Omental fat pad (tissue), 3 donors: ENCODE measurements at regions not wholly inside any gene's neighbourhood (a gene's known extent, or its start where the extent isn't known, plus 50 kb on each side); places are given as distances from the start of the nearest gene placed in this dataset.

Experiments
- ATAC-seq: fragments of 150-250 bp; one replicate; pipeline ENCODE4 v1.9.1; 2016; ENCODE audit warnings: mild to moderate bottlenecking, moderate library complexity; ENCODE audit not compliant: low FRiP score
- DNase-seq: peaks from one replicate; pipeline ENCODE4 v3.0.0-alpha.2; 2019; ENCODE audit warnings: low spot score
- TF ChIP-seq, protein P1 (sequence below), 3 donors: fragments of 450-650 bp; IDR thresholded peaks; one replicate each; pipeline ENCODE4 v1.5.1; 2016 to 2017; ENCODE audit warnings: antibody characterized with exemption in 3 of 3, mild to moderate bottlenecking in 3 of 3, moderate library complexity in 2 of 3

DNA sequence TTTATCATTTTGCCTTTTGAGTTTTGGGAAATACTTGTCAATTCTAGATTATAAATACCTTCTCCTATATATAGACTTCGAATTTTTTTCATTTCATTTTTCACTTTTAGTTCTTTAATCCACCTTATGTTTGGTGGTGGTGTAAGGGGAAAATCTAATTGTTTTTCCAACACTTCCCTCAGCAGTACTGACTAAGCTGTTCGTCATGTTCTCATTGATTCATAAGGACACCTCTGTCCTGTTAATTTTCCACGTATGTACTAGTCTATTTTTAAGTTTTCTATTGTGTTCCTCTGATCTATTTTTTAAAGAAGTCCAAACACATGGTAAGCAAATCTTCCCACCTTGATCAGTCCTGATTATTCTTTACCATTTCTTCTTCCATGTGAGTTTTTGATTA, 254.2 kb downstream of the SYK start:
- TF ChIP-seq, protein P1, sequence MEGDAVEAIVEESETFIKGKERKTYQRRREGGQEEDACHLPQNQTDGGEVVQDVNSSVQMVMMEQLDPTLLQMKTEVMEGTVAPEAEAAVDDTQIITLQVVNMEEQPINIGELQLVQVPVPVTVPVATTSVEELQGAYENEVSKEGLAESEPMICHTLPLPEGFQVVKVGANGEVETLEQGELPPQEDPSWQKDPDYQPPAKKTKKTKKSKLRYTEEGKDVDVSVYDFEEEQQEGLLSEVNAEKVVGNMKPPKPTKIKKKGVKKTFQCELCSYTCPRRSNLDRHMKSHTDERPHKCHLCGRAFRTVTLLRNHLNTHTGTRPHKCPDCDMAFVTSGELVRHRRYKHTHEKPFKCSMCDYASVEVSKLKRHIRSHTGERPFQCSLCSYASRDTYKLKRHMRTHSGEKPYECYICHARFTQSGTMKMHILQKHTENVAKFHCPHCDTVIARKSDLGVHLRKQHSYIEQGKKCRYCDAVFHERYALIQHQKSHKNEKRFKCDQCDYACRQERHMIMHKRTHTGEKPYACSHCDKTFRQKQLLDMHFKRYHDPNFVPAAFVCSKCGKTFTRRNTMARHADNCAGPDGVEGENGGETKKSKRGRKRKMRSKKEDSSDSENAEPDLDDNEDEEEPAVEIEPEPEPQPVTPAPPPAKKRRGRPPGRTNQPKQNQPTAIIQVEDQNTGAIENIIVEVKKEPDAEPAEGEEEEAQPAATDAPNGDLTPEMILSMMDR (IDR thresholded peaks at IDR 0.05): no peak
- no peak for ATAC-seq

GRCh38 chr9:91056486-91056885, 254.9 kb downstream of the SYK start:
- TF ChIP-seq, protein P1 (IDR thresholded peaks at IDR 0.05): no peak
- ATAC-seq (no peak), DNase-seq (no peak)

More for the DNA sequence above, 254.2 kb downstream of the SYK start:
- DNase-seq: no peak

DNA sequence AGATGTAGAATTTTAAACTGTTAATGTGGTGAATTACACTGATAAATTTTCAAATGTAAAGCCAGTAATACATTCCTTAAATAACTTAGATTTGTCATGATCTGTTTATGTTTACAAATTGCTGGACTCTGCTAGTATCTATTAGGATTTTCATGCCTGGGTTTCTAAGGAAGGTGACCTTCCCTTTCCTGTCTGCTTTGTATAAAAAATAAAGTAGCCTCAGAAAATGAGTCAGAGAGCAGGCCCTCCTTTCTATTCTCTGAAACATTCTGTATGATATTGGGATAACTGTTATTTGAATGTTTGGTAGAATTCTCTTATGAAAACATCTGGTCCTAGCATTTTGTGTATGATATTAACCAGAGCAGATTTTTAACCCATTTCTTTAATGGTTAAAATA, 255.3 kb downstream of the SYK start:
- ATAC-seq: no peak
- TF ChIP-seq, protein P1 (IDR thresholded peaks at IDR 0.05): no peak
- no peak for DNase-seq

DNA sequence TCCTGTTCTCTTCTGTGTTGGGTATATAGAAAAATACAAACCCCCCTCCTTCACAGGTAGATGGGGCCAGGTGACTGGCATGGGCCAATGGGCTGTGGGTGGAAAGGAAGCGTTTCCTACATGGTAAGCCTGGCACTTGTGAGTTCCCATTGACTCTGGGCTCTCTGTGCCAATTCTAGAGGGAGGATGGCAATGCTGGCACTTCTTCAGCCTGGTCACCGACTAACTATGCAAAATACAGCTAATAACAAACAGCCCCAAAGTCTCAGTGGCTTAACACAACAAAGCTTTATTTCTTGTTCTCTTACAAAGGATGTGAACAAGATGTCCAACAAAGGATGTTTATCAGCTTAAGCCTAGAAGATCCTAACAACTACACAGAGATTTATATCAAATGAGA, 258.1 kb downstream of the SYK start:
- DNase-seq (no peak), ATAC-seq (no peak)
- TF ChIP-seq, protein P1 (IDR thresholded peaks at IDR 0.05): no peak

DNA sequence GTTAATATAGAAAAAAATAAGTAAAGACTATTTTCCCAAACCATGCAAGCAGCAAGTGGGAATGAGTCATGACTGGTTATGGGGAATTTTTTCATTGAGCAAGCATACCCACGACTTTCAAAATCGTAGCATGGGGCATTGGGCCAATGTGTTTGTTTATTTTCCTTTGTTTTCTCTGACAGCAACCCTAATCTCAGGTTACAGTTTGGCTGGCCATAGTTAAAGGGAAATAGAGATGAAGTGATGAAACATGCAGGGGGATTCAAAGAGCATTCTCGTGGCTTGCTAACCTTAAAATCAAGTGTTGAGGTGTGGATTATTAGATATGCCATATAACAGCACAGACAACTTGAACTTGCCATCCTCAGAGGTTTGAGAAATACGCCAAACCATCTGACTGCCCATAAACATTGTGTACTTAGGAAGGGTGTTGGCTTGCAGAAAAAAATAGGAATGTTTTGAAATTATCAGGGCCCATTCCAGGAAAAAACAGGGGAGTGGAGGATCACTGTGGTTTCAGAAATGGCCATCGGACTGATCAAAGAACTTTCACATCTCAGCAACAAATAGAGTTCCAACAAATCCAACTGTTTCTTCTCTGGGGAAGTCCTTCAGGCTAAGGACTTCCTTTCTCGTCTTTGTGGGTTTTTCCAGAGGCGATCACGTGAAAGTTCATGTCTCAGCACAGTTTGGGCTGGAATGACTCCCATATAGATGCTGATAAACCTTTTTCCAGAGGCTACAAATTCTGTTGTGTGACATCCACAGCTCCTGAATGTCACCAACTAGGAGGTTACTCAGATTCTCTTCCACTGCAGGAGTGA, 259.1 kb downstream of the SYK start:
- TF ChIP-seq, protein P1 (IDR thresholded peaks at IDR 0.05): no peak
- ATAC-seq: peak; percentile 80
- peak; percentile 36 for DNase-seq

DNA sequence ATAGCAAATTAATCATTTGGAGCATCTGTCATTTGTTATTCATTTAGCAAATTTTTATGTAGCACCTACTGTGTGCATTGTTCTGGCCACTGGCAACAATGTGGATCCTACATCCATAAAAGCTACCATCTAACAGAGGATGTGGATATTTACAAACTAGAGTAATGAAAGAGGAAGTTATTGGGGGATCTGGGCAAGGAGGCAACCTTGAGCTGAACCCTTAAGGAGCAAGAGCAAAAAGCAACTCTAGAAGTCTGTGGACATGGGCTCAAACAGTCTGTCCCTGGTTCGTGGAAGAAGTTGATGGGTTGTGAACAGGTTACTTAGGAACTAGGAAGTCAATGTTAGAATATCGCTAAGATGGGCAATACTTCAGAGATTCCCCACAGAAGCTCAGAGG, 259.9 kb downstream of the SYK start:
- DNase-seq: no peak
- TF ChIP-seq, protein P1 (IDR thresholded peaks at IDR 0.05): no peak
- ATAC-seq: no peak

DNA sequence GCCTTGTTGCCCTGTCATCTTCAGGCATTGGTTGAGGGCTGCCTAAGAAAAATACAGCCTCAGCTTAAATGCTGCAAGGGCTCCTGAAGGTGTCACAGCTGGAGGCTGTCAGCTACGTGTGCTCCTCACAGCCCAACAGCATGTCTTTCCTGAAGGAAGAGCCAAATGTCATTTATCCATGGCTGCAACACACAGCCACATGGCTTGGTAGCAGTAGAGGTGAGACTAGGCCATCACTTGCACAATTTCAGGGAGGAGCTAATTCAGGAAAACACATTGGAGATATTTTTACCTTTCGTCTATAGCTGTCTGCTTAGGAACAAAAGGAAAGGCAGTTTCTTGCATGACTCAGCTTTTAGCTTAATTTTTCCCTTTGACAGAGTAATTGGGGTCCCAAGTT, 260.7 kb downstream of the SYK start:
- no peak for ATAC-seq
- DNase-seq: no peak
- TF ChIP-seq, protein P1 (IDR thresholded peaks at IDR 0.05): no peak
